ENCODE measurements at regions not wholly inside any gene's neighbourhood (a gene's known extent, or its start where the extent isn't known, plus 50 kb on each side); places are given as distances from the start of the nearest gene placed in this dataset.

DNA sequence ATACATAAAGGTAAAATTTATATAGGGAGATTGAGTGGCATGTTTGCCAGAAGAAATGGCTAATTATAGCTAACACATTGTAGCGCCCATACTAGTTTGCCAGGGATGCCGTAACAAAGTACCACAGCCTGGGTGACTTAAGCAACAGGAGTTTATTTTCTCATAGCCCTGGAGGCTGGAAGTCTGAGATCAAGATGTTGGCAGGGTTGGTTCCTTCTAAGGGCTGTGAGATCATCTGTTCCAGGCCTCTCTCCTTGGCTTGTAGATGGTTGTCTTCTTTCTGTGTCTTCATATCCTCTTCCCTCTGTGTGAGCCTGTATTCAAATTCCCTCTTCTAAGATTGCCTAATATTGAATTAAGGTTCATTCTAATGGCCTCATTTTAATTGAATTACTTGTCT is 417.5 kb upstream of the OPRM1 start:
- TF ChIP-seq TAF1 (IDR thresholded peaks at IDR 0.05; ENCODE audit: borderline replicate concordance, low read depth, low read length) (no peak), POLR2AphosphoS5 (IDR thresholded peaks at IDR 0.05; ENCODE audit: low read depth, low read length) (no peak), POLR2A (IDR thresholded peaks at IDR 0.05; ENCODE audit: low read depth, low read length) (no peak)
- FAIRE-seq (no peak), DNase-seq (ENCODE audit: insufficient read length) (no peak)

- DNase-seq (ENCODE audit: insufficient read length) = no peak
- TF ChIP-seq TAF1 (IDR thresholded peaks at IDR 0.05; ENCODE audit: borderline replicate concordance, low read depth, low read length) = no peak
- TF ChIP-seq POLR2AphosphoS5 (IDR thresholded peaks at IDR 0.05; ENCODE audit: low read depth, low read length) = no peak
- TF ChIP-seq POLR2A (IDR thresholded peaks at IDR 0.05; ENCODE audit: low read depth, low read length) = no peak
- no peak for FAIRE-seq
These were observed 418.0 kb upstream of the OPRM1 start for GRCh38 chr6:153621070-153621469.

GRCh38 chr6:153618371-153619322 is 420.4 kb upstream of the OPRM1 start:
- no peak for FAIRE-seq
- TF ChIP-seq POLR2A (IDR thresholded peaks at IDR 0.05; ENCODE audit: low read depth, low read length) (no peak), TAF1 (IDR thresholded peaks at IDR 0.05; ENCODE audit: borderline replicate concordance, low read depth, low read length) (no peak), POLR2AphosphoS5 (IDR thresholded peaks at IDR 0.05; ENCODE audit: low read depth, low read length) (no peak)
- no peak for DNase-seq (ENCODE audit: insufficient read length)

- FAIRE-seq = no peak
- no peak for DNase-seq (ENCODE audit: insufficient read length)
- TF ChIP-seq POLR2A (IDR thresholded peaks at IDR 0.05; ENCODE audit: low read depth, low read length) = no peak
- TF ChIP-seq POLR2AphosphoS5 (IDR thresholded peaks at IDR 0.05; ENCODE audit: low read depth, low read length) = no peak
- TF ChIP-seq TAF1 (IDR thresholded peaks at IDR 0.05; ENCODE audit: borderline replicate concordance, low read depth, low read length) = no peak
These were observed 422.5 kb upstream of the OPRM1 start for GRCh38 chr6:153616506-153616905.

GRCh38 chr6:153613719-153614455 is 425.2 kb upstream of the OPRM1 start:
- no peak for FAIRE-seq
- TF ChIP-seq TAF1 (IDR thresholded peaks at IDR 0.05; ENCODE audit: borderline replicate concordance, low read depth, low read length) (no peak), POLR2A (IDR thresholded peaks at IDR 0.05; ENCODE audit: low read depth, low read length) (no peak), POLR2AphosphoS5 (IDR thresholded peaks at IDR 0.05; ENCODE audit: low read depth, low read length) (no peak)
- DNase-seq (ENCODE audit: insufficient read length) = no peak

DNA sequence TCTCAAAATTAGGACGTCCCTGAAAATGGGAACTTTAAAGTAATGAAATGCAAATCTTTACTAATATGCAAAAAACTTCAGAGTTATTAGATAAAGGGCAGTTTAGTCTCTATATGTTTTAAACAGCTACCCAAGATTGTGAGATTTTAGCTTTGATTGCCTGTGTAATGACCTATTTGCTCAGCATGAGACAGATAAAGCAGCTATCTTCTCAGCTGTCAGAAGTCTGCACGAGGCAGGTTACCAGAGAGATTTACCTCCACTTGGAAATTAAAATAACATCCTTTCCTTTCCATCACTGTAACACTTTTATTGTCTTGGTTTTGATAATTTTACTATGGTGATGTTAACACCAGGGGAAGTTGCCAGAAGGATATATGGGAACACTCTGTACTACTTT is 436.6 kb upstream of the OPRM1 start:
- DNase-seq (ENCODE audit: insufficient read length) (no peak), FAIRE-seq (no peak)
- TF ChIP-seq TAF1 (IDR thresholded peaks at IDR 0.05; ENCODE audit: borderline replicate concordance, low read depth, low read length) (no peak), POLR2AphosphoS5 (IDR thresholded peaks at IDR 0.05; ENCODE audit: low read depth, low read length) (no peak), POLR2A (IDR thresholded peaks at IDR 0.05; ENCODE audit: low read depth, low read length) (no peak)

- no peak for TF ChIP-seq TAF1 (IDR thresholded peaks at IDR 0.05; ENCODE audit: borderline replicate concordance, low read depth, low read length)
- no peak for TF ChIP-seq POLR2AphosphoS5 (IDR thresholded peaks at IDR 0.05; ENCODE audit: low read depth, low read length)
- TF ChIP-seq POLR2A (IDR thresholded peaks at IDR 0.05; ENCODE audit: low read depth, low read length) = no peak
- FAIRE-seq = no peak
- DNase-seq (ENCODE audit: insufficient read length) = no peak
These were observed 439.1 kb upstream of the OPRM1 start for GRCh38 chr6:153599901-153600300.

- DNase-seq (ENCODE audit: insufficient read length) (no peak), FAIRE-seq (no peak)
- no peak for TF ChIP-seq POLR2A (IDR thresholded peaks at IDR 0.05; ENCODE audit: low read depth, low read length)
- TF ChIP-seq POLR2AphosphoS5 (IDR thresholded peaks at IDR 0.05; ENCODE audit: low read depth, low read length) = no peak
- no peak for TF ChIP-seq TAF1 (IDR thresholded peaks at IDR 0.05; ENCODE audit: borderline replicate concordance, low read depth, low read length)
These were observed 443.1 kb upstream of the OPRM1 start for GRCh38 chr6:153595903-153596302.

GRCh38 chr6:153594871-153595270 is 444.2 kb upstream of the OPRM1 start:
- DNase-seq (ENCODE audit: insufficient read length) = no peak
- no peak for FAIRE-seq
- no peak for TF ChIP-seq POLR2A (IDR thresholded peaks at IDR 0.05; ENCODE audit: low read depth, low read length)
- TF ChIP-seq POLR2AphosphoS5 (IDR thresholded peaks at IDR 0.05; ENCODE audit: low read depth, low read length) = no peak
- no peak for TF ChIP-seq TAF1 (IDR thresholded peaks at IDR 0.05; ENCODE audit: borderline replicate concordance, low read depth, low read length)

- FAIRE-seq (no peak), DNase-seq (ENCODE audit: insufficient read length) (no peak)
- TF ChIP-seq TAF1 (IDR thresholded peaks at IDR 0.05; ENCODE audit: borderline replicate concordance, low read depth, low read length) (no peak), POLR2A (IDR thresholded peaks at IDR 0.05; ENCODE audit: low read depth, low read length) (no peak), POLR2AphosphoS5 (IDR thresholded peaks at IDR 0.05; ENCODE audit: low read depth, low read length) (no peak)
These were observed 447.9 kb upstream of the OPRM1 start for GRCh38 chr6:153591159-153591558.

DNA sequence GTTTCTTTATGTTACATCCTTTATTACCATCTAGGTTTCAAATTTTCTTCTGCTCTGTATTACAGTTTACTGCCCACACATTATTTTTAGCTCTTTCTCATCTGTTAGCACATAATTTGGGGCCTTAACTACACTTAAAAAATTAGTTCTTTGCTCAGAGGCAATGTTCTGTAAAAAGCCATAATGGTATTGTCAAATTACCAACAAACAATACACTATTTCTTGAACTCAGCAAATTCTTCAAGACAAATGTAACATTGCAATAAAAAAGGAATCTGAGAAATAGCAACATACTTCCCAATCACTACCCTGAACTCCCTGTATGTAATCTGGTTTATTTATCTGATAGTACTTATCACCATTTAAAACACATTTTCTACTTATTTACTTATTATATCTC is 448.6 kb upstream of the OPRM1 start:
- FAIRE-seq = no peak
- no peak for DNase-seq (ENCODE audit: insufficient read length)
- TF ChIP-seq POLR2AphosphoS5 (IDR thresholded peaks at IDR 0.05; ENCODE audit: low read depth, low read length) = no peak
- no peak for TF ChIP-seq POLR2A (IDR thresholded peaks at IDR 0.05; ENCODE audit: low read depth, low read length)
- no peak for TF ChIP-seq TAF1 (IDR thresholded peaks at IDR 0.05; ENCODE audit: borderline replicate concordance, low read depth, low read length)

All from GM12892 (cell line).